H1 (cell line): ENCODE measurements at regions not wholly inside any gene's neighbourhood (a gene's known extent, or its start where the extent isn't known, plus 50 kb on each side); places are given as distances from the start of the nearest gene placed in this dataset.

ENCODE experiments used
- CTCF ChIA-PET: fragments of 300-600 bp; sonication (Branson Sonifier 250); formaldehyde crosslinking; loops from one replicate; lab custom pipeline; 2021; ENCODE audit not compliant: partially characterized antibody; lab: Charles Lee
- POLR2A ChIA-PET: fragments of 300-600 bp; sonication (Branson Sonifier 250); formaldehyde crosslinking; loops from one replicate; lab custom pipeline; 2021; ENCODE audit warnings: inconsistent platforms; ENCODE audit not compliant: partially characterized antibody; lab: Charles Lee
- DNase-seq, 2 experiments: peaks; one replicate each; pipeline versions ENCODE4 v3.0.0 to v3.0.0-alpha.2; 2010 to 2022; ENCODE audit warnings: low spot score in 2 of 2, low read depth in 1 of 2, mixed read lengths in 1 of 2
- FAIRE-seq: peaks from 2 replicates; lab custom pipeline; 2011; peaks lifted over from hg19 to GRCh38; lab: Jason Lieb, UNC
- H2AFZ ChIP-seq: 2 replicates; pipeline ENCODE4 v1.8.1; 2012; ENCODE audit warnings: low read length, inconsistent platforms
- H2AK5ac ChIP-seq: 2 replicates; pipeline ENCODE4 v1.6.1; 2013; ENCODE audit warnings: low read depth, low read length
- H2BK120ac ChIP-seq: replicated peaks from 2 replicates; pipeline ENCODE3; 2013; ENCODE audit warnings: low read depth, low read length, inconsistent platforms
- H2BK12ac ChIP-seq: 2 replicates; pipeline ENCODE4 v1.6.1; 2013; ENCODE audit warnings: low read depth, low read length
- H2BK15ac ChIP-seq: 2 replicates; pipeline ENCODE4 v1.6.1; 2013; ENCODE audit warnings: low read length
- H2BK20ac ChIP-seq: 2 replicates; pipeline ENCODE4 v1.6.1; 2013; ENCODE audit warnings: low read length
- H2BK5ac ChIP-seq: 2 replicates; pipeline ENCODE4 v1.6.1; 2013; ENCODE audit warnings: low read depth, low read length
- H3K14ac ChIP-seq: 2 replicates; pipeline ENCODE4 v1.6.1; 2013; ENCODE audit warnings: inconsistent platforms; ENCODE audit not compliant: insufficient read length
- H3K18ac ChIP-seq: 2 replicates; pipeline ENCODE4 v1.6.1; 2013; ENCODE audit warnings: low read length; ENCODE audit errors: extremely low read depth
- H3K23ac ChIP-seq: 2 replicates; pipeline ENCODE4 v1.6.1; 2013; ENCODE audit warnings: inconsistent platforms; ENCODE audit not compliant: insufficient read length
- H3K23me2 ChIP-seq: 2 replicates; pipeline ENCODE4 v1.6.1; 2013; ENCODE audit warnings: low read depth, low read length
- H3K27ac ChIP-seq: 2 replicates; pipeline ENCODE4 v1.6.1; 2011; ENCODE audit warnings: low read depth, low read length, inconsistent platforms
- H3K27me3 ChIP-seq, 4 experiments: replicated peaks in 1 of 4; 1 replicate in 1 of 4; 2 replicates in 3 of 4; pipeline versions ENCODE4 v1.6.1 to v1.8.1; 2011 to 2013; ENCODE audit warnings: low read length in 3 of 4, mild to moderate bottlenecking in 3 of 4, inconsistent platforms in 2 of 4, mixed read lengths in 2 of 4, moderate library complexity in 1 of 4; ENCODE audit not compliant: control insufficient read depth in 3 of 4, insufficient read depth in 3 of 4; ENCODE audit errors: extremely low read depth in 1 of 4
- H3K36me3 ChIP-seq, 4 experiments: 2 replicates each; pipeline versions ENCODE4 v1.6.1 to v1.8.1; 2011 to 2013; ENCODE audit warnings: mild to moderate bottlenecking in 4 of 4, low read length in 3 of 4, moderate library complexity in 2 of 4, control low read depth in 1 of 4, inconsistent platforms in 1 of 4; ENCODE audit not compliant: insufficient read depth in 4 of 4, control insufficient read depth in 2 of 4
- H3K4ac ChIP-seq: replicated peaks from 2 replicates; pipeline ENCODE3; 2013; ENCODE audit warnings: low read length, low read depth, mixed read lengths, inconsistent platforms; ENCODE audit not compliant: insufficient read length
- H3K4me1 ChIP-seq, 4 experiments: replicated peaks in 1 of 4; 1 replicate in 1 of 4; 2 replicates in 3 of 4; pipeline versions ENCODE4 v1.6.1 to v1.8.1; 2011 to 2013; ENCODE audit warnings: low read length in 3 of 4, inconsistent platforms in 2 of 4, mixed read lengths in 1 of 4; ENCODE audit not compliant: insufficient read depth in 4 of 4, control insufficient read depth in 3 of 4
- H3K4me2 ChIP-seq, 2 experiments: 2 replicates each; pipeline versions ENCODE4 v1.6.1 to v1.8.1; 2011 to 2013; ENCODE audit warnings: low read depth in 2 of 2, low read length in 2 of 2, control low read depth in 1 of 2, inconsistent platforms in 1 of 2, mild to moderate bottlenecking in 1 of 2; ENCODE audit not compliant: insufficient read depth in 1 of 2
- H3K4me3 ChIP-seq, 4 experiments: fragments of 200-600, 300-600 bp in 1 of 4; sonication (generic), shearing (Covaris generic), sonication (Bioruptor Twin) in 1 of 4; 2 replicates each; pipeline versions ENCODE4 v1.5.1 to v1.8.1; 2011 to 2016; ENCODE audit warnings: low read length in 4 of 4, low read depth in 3 of 4, control low read depth in 2 of 4, inconsistent platforms in 2 of 4, mild to moderate bottlenecking in 2 of 4, mixed read lengths in 1 of 4, moderate library complexity in 1 of 4; ENCODE audit not compliant: insufficient read depth in 2 of 4; ENCODE audit errors: extremely low read depth in 1 of 4
- H3K56ac ChIP-seq: replicated peaks from 2 replicates; pipeline ENCODE3; 2013; ENCODE audit warnings: low read depth, mild to moderate bottlenecking, mixed read lengths, low read length, inconsistent platforms; ENCODE audit not compliant: insufficient read length
- H3K79me1 ChIP-seq: 2 replicates; pipeline ENCODE4 v1.6.1; 2013; ENCODE audit warnings: low read depth, low read length, control low read depth
- H3K79me2 ChIP-seq, 2 experiments: 2 replicates each; pipeline versions ENCODE4 v1.6.1 to v1.8.1; 2012 to 2013; ENCODE audit warnings: low read length in 2 of 2, mild to moderate bottlenecking in 2 of 2, inconsistent platforms in 1 of 2; ENCODE audit not compliant: insufficient read depth in 2 of 2, control insufficient read depth in 1 of 2
- H3K9ac ChIP-seq, 4 experiments: replicated peaks in 1 of 4; 1 replicate in 1 of 4; 2 replicates in 3 of 4; pipeline versions ENCODE4 v1.6.1 to v1.8.1; 2011 to 2013; ENCODE audit warnings: low read depth in 3 of 4, low read length in 3 of 4, control low read depth in 2 of 4, mild to moderate bottlenecking in 2 of 4, moderate library complexity in 2 of 4, inconsistent platforms in 1 of 4; ENCODE audit errors: extremely low read depth in 1 of 4
- H3K9me3 ChIP-seq, 2 experiments: 2 replicates each; pipeline versions ENCODE4 v1.6.1 to v1.8.1; 2012 to 2013; ENCODE audit warnings: mild to moderate bottlenecking in 2 of 2, moderate library complexity in 2 of 2, control low read depth in 1 of 2, inconsistent platforms in 1 of 2, low read depth in 1 of 2, low read length in 1 of 2, mixed read lengths in 1 of 2; ENCODE audit not compliant: insufficient read depth in 2 of 2
- H4K20me1 ChIP-seq, 2 experiments: replicated peaks in 1 of 2; 2 replicates each; pipeline versions ENCODE3 to v1.8.1; 2011 to 2013; ENCODE audit warnings: inconsistent platforms in 2 of 2, low read length in 2 of 2, mild to moderate bottlenecking in 1 of 2; ENCODE audit not compliant: insufficient read depth in 2 of 2, control insufficient read depth in 1 of 2
- H4K5ac ChIP-seq: 2 replicates; pipeline ENCODE4 v1.6.1; 2013; ENCODE audit warnings: low read length, low read depth, mixed read lengths, inconsistent platforms; ENCODE audit not compliant: insufficient read length
- H4K8ac ChIP-seq: 2 replicates; pipeline ENCODE4 v1.8.0; 2013; ENCODE audit warnings: mild to moderate bottlenecking, moderate library complexity, low read length, inconsistent platforms; ENCODE audit not compliant: insufficient read depth; ENCODE audit errors: extremely low read depth
- H4K91ac ChIP-seq: replicated peaks from 2 replicates; pipeline ENCODE3; 2013; ENCODE audit warnings: low read length, mixed read lengths, inconsistent platforms; ENCODE audit not compliant: insufficient read length
- GTF2F1 ChIP-seq: IDR thresholded peaks from 2 replicates; pipeline ENCODE4 v1.6.1; 2012; ENCODE audit warnings: low read depth, low read length, improper control_type of control experiment, borderline replicate concordance
- TAF1 ChIP-seq: IDR thresholded peaks from 2 replicates; pipeline ENCODE4 v1.6.1; 2011; ENCODE audit warnings: mild to moderate bottlenecking, low read depth, low read length
- WGBS, 2 experiments: shearing (Covaris generic) in 1 of 2; methylation state at CpG; one replicate each; pipeline versions ENCODE4 v1.1.6 to v1.1.7; 2013 to 2015; ENCODE audit warnings: low lambda C conversion rate in 2 of 2, mixed read lengths in 2 of 2, inconsistent platforms in 1 of 2, low coverage in 1 of 2, missing lambda C conversion rate in 1 of 2; ENCODE audit not compliant: insufficient replicate concordance in 2 of 2, insufficient coverage in 1 of 2, insufficient read length in 1 of 2; ENCODE audit errors: extremely low coverage in 1 of 2, missing lambda C conversion rate in 1 of 2; 5-methylcytosine and 5-hydroxymethylcytosine counted together

DNA sequence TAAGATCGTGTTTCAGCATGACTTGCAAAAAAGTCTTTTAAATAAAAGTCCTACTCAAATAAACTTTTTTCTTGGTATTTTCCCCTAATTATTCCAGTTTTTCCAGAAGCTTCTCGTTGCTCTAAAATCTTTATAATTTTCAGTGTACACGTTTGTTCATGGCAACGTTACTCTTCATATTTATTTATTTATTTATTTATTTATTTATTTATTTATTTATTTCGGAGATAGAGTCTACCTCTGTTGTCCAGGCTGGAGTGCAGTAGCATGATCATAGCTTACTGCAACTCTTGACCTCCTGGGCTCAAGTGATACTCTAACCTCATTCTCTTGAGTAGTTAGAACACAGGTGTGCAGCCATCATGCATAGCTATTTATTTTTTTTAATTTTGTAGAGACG, 438.3 kb upstream of the MDGA2 start:
- no peaks in the 10 kb centered on the region for H3K23me2 ChIP-seq
- H2BK12ac ChIP-seq, result no peak overlapping the region
- no peak for DNase-seq
- H3K4ac ChIP-seq, result no peak overlapping the region
- POLR2A ChIA-PET, result no interaction called here
- no peak overlapping the region for H2BK120ac ChIP-seq
- H3K4me3 ChIP-seq, result no peak overlapping the region
- H3K56ac ChIP-seq, result no peak overlapping the region
- H3K27ac ChIP-seq, result no peak overlapping the region
- no peaks in the 10 kb centered on the region for H3K4me1 ChIP-seq
- no peaks in the 10 kb centered on the region for H4K20me1 ChIP-seq
- H3K36me3 ChIP-seq, result no peaks in the 10 kb centered on the region
- no peak overlapping the region for H2AFZ ChIP-seq
- 87% methylated on average over 6 of the region's 6 CpGs; no CpG with 5 or more reads in 1 of the 2 experiments for WGBS, 2 experiments
- H2BK5ac ChIP-seq, result no peak overlapping the region
- H3K18ac ChIP-seq, result no peak overlapping the region
- no peak overlapping the region for H3K14ac ChIP-seq
- no peaks in the 10 kb centered on the region for H3K27me3 ChIP-seq
- no peak overlapping the region for H4K5ac ChIP-seq
- FAIRE-seq, result no peak
- H3K79me1 ChIP-seq, result no peaks in the 10 kb centered on the region
- no peaks in the 10 kb centered on the region for H3K79me2 ChIP-seq
- H3K4me2 ChIP-seq, result no peak overlapping the region
- no peak overlapping the region for H2BK15ac ChIP-seq
- H4K8ac ChIP-seq, result no peak overlapping the region
- no peak overlapping the region for H3K9ac ChIP-seq
- no peak overlapping the region for H2AK5ac ChIP-seq
- no peaks in the 10 kb centered on the region for H3K9me3 ChIP-seq
- no peak overlapping the region for H3K23ac ChIP-seq
- TF ChIP-seq GTF2F1, result no peak
- TF ChIP-seq TAF1, result no peak
- TF ChIP-seq, all 59 proteins: peak for 0
- Histone ChIP-seq H2BK20ac (no peak overlapping the region), H4K91ac (no peak overlapping the region)
- CTCF ChIA-PET, result interaction anchor here (1.2 to 1.8 kb wide), 2 partner anchors 8 to 9 kb away, joined by 3 read pairs; no protein-coding TSS in a partner anchor
